HG02885 (cell line): ENCODE measurements at regions not wholly inside any gene's neighbourhood (a gene's known extent, or its start where the extent isn't known, plus 50 kb on each side); places are given as distances from the start of the nearest gene placed in this dataset.

Experiments
- ATAC-seq: cut with Tn5 transposase; IDR thresholded peaks from one replicate; pipeline ENCODE4 v1.9.1; 2021; ENCODE audit warnings: mild to moderate bottlenecking; ENCODE audit not compliant: unreplicated experiment, poor library complexity

DNA sequence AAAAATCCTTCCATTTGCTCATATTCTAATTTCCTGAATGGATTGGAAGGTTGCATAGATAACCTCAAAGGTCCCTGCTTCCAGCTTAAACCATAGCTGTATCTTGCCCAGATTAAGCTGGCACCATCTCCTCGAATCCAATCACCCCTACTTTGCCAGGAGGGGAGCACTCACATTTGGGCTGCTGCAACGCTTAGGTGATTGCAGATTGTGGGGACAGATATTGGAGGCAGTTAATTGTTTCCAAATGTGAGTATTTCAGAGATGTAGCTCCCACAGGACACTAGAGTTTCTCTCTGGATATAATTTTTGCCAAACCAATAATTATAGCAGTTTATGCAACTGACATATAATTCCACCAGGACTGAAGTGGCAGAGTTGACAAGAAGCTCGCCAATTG, 53.5 kb upstream of the ACSL1 start:
- ATAC-seq = no peak

- ATAC-seq = no peak
Observed at GRCh38 chr4:184882276-184882675, 56.5 kb upstream of the ACSL1 start.

DNA sequence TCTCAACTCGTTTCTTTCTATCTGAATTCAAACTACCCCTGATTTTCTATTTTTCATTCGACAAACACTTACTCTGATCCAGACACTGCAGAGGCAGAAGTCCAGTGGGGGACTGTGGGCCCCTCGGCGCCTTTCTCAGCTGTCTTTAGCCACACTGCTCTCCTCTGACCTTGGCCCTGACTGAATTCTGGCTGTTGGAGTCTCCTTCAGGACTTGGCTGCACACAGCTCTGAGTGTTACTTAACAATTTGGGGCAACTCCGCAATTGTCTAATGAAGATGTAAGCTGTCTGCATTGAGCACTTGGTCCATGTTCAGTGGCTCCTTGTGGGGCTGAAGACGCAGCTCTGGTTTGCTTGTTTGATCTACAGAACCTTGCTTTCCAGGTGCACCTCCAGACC, 57.3 kb upstream of the ACSL1 start:
- ATAC-seq = no peak

DNA sequence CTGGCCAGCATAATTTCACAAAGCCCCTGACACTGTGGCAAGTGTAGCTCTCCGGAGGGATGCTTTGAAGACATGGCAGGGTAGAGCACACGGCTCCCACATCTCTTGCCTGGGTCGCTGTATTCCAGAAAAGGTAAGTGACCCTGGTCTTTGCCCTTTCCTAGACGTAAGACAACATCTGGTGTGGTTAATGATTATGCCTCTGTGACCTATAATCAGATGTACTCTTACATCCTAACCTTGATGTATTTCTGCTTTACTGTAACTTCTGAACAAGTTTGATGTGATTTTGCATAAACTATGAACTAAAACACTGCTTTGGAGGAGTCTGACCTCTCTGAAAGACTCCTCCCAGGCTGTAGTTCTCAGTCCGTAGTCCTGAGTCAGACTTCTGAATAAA, 59.1 kb upstream of the ACSL1 start:
- no peak for ATAC-seq

GRCh38 chr4:184885602-184886001, 59.8 kb upstream of the ACSL1 start:
- ATAC-seq = no peak

- no peak for ATAC-seq
Observed at GRCh38 chr4:184887333-184887732, 61.6 kb upstream of the ACSL1 start.

GRCh38 chr4:184887947-184888346, 62.2 kb upstream of the ACSL1 start:
- no peak for ATAC-seq

DNA sequence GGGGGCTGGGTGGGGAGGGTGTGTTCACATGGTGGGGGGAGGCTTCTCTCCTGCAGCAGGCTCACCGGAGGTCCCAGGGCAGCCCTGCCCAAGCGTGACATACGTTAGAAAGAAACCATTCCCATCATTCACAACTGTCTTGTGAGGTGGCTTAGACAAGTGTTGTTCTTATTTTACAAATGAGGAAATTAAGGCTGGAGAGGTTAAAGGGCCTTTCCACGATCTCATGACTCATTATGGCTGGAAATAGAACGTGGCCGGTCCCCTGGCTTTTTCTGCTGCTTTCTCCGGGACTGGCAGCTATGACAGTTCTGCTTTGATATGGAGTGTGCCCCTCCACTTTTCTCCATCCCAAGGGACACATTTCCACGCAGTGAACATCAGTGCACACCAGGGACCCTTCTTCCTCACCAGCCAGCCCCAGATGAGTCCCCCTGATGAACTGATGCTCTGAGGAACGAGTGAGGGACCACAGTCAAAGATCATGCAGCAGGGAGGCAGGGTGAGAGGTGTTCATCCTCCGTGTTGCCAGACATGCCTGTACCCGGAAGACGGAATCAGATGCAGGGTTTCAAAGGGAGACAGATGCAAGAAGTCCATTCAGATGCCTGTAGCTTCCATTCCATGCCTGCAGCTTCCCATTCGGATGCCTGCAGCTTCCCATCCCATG, 64.0 kb upstream of the ACSL1 start:
- no peak for ATAC-seq

DNA sequence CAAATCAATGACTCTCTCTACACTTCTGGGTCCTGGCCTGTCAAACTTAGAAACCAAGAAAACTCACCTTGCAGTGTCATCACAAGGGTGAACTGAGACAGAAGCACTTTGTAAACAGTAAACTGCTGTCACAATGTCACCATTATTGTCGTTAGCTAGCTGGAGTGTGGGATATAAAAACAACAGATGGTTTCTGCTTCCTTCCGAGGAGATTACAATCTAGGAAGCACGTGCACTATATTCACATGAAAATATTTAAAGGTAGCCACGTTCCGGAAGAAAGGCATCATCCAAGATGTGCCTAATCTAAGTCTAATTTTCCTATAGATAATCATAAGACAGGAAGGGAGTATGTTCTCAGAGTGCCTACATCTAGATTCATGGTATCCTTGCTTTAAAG, 64.7 kb upstream of the ACSL1 start:
- no peak for ATAC-seq

DNA sequence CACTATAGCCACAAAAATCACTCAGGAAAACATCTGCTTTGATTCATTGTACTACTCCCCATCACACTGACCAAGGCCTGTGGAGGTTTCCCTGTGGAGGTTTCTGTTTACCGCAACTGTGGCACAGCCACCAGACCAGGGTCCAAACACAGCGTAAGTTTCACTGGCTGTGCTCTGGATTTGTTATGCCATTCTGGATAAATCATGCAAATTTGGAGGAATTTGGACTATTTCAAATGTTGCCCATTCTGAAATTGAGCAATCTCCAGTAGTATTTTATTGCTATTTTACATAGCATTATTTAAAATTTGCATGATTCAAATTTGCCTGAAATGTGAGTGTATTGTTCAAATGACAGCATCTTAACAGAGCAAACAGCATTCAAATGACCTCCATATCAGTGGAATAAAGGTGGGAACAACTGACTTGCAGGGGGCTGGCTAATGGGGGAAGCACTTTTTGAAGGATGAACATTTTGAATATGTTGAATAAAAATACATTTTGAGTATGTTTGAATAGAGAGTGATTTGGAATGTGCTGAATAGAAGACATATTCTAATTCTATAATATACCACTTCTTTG, 66.1 kb upstream of the ACSL1 start:
- ATAC-seq = no peak

DNA sequence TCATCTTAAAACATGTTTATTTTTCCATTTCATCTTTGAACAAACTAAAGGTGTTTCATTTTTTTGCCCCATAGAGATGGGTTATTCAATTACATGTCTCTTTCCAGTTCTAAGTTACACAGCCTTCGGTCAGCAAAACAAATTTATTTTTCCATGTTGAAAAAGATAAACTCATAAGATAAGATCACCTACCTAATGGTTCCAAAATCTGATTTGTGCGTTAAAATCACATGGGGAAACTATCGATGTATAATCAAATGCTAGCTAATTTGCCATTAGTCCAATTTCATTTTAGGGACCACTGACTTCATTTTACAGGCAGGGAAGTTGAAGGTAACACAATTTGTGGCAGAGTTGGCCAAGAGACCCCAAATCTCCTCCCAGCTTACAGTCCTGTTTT, 67.2 kb upstream of the ACSL1 start:
- ATAC-seq = no peak

DNA sequence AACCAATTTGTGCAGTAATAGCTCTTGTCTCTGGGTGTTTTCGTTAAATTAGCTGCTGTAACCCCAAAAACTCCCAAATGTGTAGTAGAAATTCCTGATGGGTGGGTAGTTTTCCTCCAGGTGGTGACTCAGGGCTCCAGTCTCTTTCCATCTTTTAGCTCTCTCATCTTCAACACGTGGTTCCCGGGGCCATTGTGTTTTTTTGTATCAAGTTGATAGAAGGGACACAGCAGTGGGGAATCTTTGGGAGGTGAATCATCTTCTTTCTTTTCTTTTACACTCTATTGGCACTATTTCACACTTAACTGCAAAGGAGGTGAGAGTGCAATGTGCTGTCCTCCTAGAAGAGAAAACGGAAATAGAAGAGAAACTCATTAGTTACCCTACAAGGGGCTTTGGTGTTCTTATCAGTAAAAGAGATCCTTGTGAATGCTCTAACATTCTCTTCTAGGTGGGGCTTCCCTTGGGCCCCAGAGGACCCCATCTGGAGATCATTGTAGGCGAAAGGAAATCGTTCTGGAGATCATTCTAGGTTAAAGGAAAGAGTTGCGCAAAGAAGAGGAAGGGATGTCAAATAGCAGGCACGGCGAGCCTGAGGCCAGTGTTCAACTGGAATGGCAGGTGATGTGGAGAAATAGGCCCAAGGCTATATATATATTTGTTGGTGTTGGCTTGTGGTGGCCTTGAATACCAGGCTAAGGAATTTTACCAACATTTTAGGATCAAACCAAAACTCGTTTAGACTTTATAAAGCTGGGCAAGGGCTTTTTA, 68.2 kb upstream of the ACSL1 start:
- no peak for ATAC-seq

DNA sequence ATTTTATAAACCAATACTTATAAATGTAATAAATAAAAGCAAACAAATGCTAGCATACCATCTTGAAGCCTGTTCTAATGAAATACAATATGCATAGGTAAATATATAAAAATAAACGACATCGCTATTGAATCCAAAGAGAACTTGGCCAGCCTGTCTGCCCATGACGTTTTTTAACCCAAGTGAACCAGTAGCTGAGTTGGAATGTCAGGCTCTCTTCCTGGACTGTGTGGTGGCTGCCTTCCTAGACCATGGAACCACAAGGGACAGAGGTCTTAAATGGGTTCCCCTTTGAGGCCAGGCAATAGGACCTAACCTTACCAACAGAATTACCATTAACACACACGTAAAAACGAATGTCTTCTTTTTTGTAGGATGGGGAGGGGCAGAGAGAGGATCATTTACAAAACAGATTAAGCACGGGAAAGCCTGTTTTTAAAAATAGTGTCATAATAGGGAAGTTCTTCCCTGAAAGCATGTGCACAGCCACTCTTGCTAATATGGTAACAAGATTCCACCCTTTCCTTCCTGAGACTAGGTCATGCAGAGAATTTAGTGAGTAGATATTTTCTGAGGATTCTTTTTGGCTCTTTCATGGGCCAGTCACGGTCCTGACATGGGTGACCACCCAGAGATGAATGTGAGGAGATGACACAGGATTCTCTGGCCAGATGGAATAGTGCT, 69.4 kb upstream of the ACSL1 start:
- no peak for ATAC-seq

- peak; percentile 75 for ATAC-seq
Observed at GRCh38 chr4:184896868-184897715, 71.3 kb upstream of the ACSL1 start.

- ATAC-seq = no peak
Observed at GRCh38 chr4:184897895-184898294, 72.1 kb upstream of the ACSL1 start.

GRCh38 chr4:184898793-184899192, 73.0 kb upstream of the ACSL1 start:
- no peak for ATAC-seq

- no peak for ATAC-seq
Observed at GRCh38 chr4:184899261-184900134, 73.7 kb upstream of the ACSL1 start.

- ATAC-seq = no peak
Observed at GRCh38 chr4:184900184-184900583, 74.4 kb upstream of the ACSL1 start.

DNA sequence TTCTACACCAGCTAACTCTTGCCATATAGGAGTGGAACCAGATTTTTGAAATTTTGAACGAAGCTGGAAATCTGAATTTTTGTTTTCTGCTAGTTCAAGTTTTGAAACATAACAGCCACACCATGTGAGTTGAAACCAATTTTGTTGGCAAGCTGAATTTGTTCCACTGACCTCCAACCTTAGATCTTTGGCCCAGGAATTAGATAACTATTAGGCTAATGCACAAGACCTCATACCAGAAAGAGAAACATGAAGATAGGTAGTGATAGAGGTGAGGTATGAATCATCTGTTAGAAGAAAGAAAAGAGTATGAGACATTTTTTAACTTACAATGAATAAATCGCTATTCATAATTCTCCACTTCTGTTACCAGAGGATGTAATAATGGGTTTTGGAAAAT, 76.8 kb upstream of the ACSL1 start:
- ATAC-seq = no peak
